Activated CD8-positive, alpha-beta T cell treated with anti-CD3 and anti-CD28 coated beads, Interleukin-2, amount 10 ng/mL, durations not matched to agents 7 days and 5 days (primary cell): ENCODE measurements at regions not wholly inside any gene's neighbourhood (a gene's known extent, or its start where the extent isn't known, plus 50 kb on each side); places are given as distances from the start of the nearest gene placed in this dataset.

Experiments used
- ATAC-seq: fragments of 150-1000 bp; cut with Tn5 transposase; one replicate; pipeline ENCODE4 v1.10.0; 2021; ENCODE audit warnings: moderate library complexity
- CTCF ChIA-PET: fragments of 350-600 bp; sonication (Branson Sonifier 250); formaldehyde crosslinking; loops from one replicate; lab custom pipeline; 2021; ENCODE audit warnings: antibody characterized with exemption; lab: Charles Lee
- POLR2A ChIA-PET: fragments of 350-600 bp; sonication (Branson Sonifier 250); formaldehyde crosslinking; loops from one replicate; lab custom pipeline; 2021; ENCODE audit warnings: antibody characterized with exemption; lab: Charles Lee
- DNase-seq: peaks from one replicate; pipeline ENCODE4 v3.0.0-alpha.2; 2020
- H3K27ac Mint-ChIP-seq: one replicate; pipeline ENCODE4 v1.8.0; 2021; ENCODE audit warnings: mild to moderate bottlenecking, mixed read lengths
- H3K27me3 Mint-ChIP-seq: one replicate; pipeline ENCODE4 v1.8.0; 2021; ENCODE audit warnings: low read depth, mixed read lengths
- H3K36me3 Mint-ChIP-seq: one replicate; pipeline ENCODE4 v1.8.0; 2021; ENCODE audit warnings: low read depth, mixed read lengths
- H3K4me1 Mint-ChIP-seq: one replicate; pipeline ENCODE4 v1.8.0; 2021; ENCODE audit warnings: low read depth, mixed read lengths
- H3K4me3 Mint-ChIP-seq: one replicate; pipeline ENCODE4 v1.8.0; 2021; ENCODE audit warnings: mild to moderate bottlenecking, mixed read lengths
- H3K9me3 Mint-ChIP-seq: one replicate; pipeline ENCODE4 v1.8.0; 2022; ENCODE audit warnings: mixed read lengths; ENCODE audit not compliant: insufficient read depth

GRCh38 chrX:54695816-54696487 lies 102.1 kb downstream of the ITIH6 start:
- H3K27me3 Mint-ChIP-seq = no peaks in the 10 kb centered on the region
- ChIA-PET POLR2A (no interaction called here), CTCF (no interaction called here)
- H3K27ac Mint-ChIP-seq = no peak overlapping the region
- ATAC-seq = no peak
- no peaks in the 10 kb centered on the region for H3K36me3 Mint-ChIP-seq
- no peak for DNase-seq
- no peaks in the 10 kb centered on the region for H3K9me3 Mint-ChIP-seq
- no peaks in the 10 kb centered on the region for H3K4me1 Mint-ChIP-seq
- no peak overlapping the region for H3K4me3 Mint-ChIP-seq
